ENCODE measurements at regions not wholly inside any gene's neighbourhood (a gene's known extent, or its start where the extent isn't known, plus 50 kb on each side); places are given as distances from the start of the nearest gene placed in this dataset.

DNA sequence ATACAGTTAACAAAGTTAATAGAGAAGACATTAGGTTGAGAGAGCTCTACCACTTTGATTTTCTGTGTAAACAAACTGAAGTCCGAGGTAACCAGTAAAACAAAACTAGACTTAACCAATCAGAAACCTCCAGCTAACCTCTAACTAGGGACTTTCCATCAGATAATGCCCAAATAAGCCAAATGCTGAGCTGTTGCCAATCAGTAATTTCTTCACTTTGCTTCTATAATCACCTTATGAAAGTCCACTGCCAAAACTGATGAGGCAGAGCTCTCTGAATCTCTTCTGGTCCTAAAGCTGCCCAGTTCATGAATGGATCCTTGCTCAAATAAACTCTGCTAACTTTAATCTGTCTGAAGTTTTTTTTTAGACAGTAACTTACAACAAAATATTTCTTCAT lies 448.0 kb upstream of the NECTIN3 start:
- no peaks in the 10 kb centered on the region for H3K27me3 ChIP-seq (replicated peaks in 1 of 2; ENCODE audit: control insufficient read depth in 2 of 2, insufficient read depth in 2 of 2, low read length in 1 of 2)
- intact Hi-C loops (cut with micrococcal nuclease; ENCODE audit: unreplicated experiment) (no loop called here), in situ Hi-C loops (cut with MboI) (no loop called here)
- BruUV-seq (replicated peaks) = no TSS peak
- H3K4me3 ChIP-seq = no peak overlapping the region
- H3K27ac ChIP-seq (ENCODE audit: control insufficient read depth, insufficient read depth) = no peak overlapping the region
- POLR2A ChIA-PET = no interaction called here
- TF ChIP-seq, protein P1, sequence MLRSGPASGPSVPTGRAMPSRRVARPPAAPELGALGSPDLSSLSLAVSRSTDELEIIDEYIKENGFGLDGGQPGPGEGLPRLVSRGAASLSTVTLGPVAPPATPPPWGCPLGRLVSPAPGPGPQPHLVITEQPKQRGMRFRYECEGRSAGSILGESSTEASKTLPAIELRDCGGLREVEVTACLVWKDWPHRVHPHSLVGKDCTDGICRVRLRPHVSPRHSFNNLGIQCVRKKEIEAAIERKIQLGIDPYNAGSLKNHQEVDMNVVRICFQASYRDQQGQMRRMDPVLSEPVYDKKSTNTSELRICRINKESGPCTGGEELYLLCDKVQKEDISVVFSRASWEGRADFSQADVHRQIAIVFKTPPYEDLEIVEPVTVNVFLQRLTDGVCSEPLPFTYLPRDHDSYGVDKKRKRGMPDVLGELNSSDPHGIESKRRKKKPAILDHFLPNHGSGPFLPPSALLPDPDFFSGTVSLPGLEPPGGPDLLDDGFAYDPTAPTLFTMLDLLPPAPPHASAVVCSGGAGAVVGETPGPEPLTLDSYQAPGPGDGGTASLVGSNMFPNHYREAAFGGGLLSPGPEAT (IDR thresholded peaks at IDR 0.05; ENCODE audit: low read depth) = 0 out of 2 replicates have a peak, but pooled peaks have one; percentile 16
- no peak for TF ChIP-seq POLR2AphosphoS2 (IDR thresholded peaks at IDR 0.05; ENCODE audit: low read depth, low read length)
- no peaks in the 10 kb centered on the region for H4K20me1 ChIP-seq (ENCODE audit: control insufficient read depth, insufficient read depth)
- no peaks in the 10 kb centered on the region for H3K79me2 ChIP-seq (ENCODE audit: control insufficient read depth, insufficient read depth, low read length)
- FAIRE-seq (no peak), DNase-seq (ENCODE audit: low read depth, low spot score) (no peak), ATAC-seq (peak; percentile 78)
- H3K9ac ChIP-seq (ENCODE audit: control insufficient read depth, insufficient read depth, low read length) = no peak overlapping the region
- H3K9me3 ChIP-seq (replicated peaks; ENCODE audit: control insufficient read depth, insufficient read depth, low read length) = peaks cover 2% of the 10 kb centered on the region; the same call in 2 of the 3 replicates
- H2AFZ ChIP-seq (ENCODE audit: control insufficient read depth, low read depth, low read length) = peak overlapping the region; percentile 31; the same call in 1 of the 2 replicates
- H3K4me2 ChIP-seq (ENCODE audit: control insufficient read depth, insufficient read depth) = no peak overlapping the region
- no peaks in the 10 kb centered on the region for H3K36me3 ChIP-seq (ENCODE audit: control insufficient read depth in 2 of 2, insufficient read depth in 2 of 2, low read length in 1 of 2)
- H3K4me1 ChIP-seq (ENCODE audit: control insufficient read depth, insufficient read depth, low read length) = no peaks in the 10 kb centered on the region
- CTCF ChIA-PET = no interaction called here
- WGBS (ENCODE audit: insufficient coverage, insufficient replicate concordance, low lambda C conversion rate, missing lambda C conversion rate) = 0% methylated on average over 1 of the region's 1 CpG
- SMC1A ChIA-PET (ENCODE audit: uncharacterized antibody, unreplicated experiment) = no interaction called here
- RAD21 ChIA-PET (ENCODE audit: unreplicated experiment) = no interaction called here

DNA sequence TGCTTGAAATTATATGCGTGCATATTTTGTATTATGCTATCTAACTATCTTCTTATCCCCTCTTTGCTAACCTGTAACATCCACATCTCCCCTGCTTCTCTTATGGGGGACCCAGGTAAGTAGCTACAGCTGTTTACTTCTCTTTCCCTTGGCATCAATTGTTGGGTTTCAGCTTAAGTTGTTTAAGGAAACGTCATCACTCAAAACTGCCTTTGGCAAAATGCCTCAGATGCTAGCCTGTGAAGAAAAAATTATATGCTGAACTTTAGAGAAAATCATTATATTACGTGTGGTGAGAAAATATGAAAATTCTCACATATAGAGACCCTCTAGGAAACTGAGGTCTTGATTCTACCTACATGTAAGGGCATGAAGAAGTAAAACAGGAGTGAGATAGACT lies 447.0 kb upstream of the NECTIN3 start:
- intact Hi-C loops (cut with micrococcal nuclease; ENCODE audit: unreplicated experiment) = no loop called here
- ChIA-PET CTCF (no interaction called here), RAD21 (ENCODE audit: unreplicated experiment) (no interaction called here), SMC1A (ENCODE audit: uncharacterized antibody, unreplicated experiment) (no interaction called here), POLR2A (no interaction called here)
- Histone ChIP-seq H3K4me2 (ENCODE audit: control insufficient read depth, insufficient read depth) (no peak overlapping the region), H3K9me3 (replicated peaks; ENCODE audit: control insufficient read depth, insufficient read depth, low read length) (peaks cover 2% of the 10 kb centered on the region; the same call in 2 of the 3 replicates), H2AFZ (ENCODE audit: control insufficient read depth, low read depth, low read length) (no peak overlapping the region), H3K9ac (ENCODE audit: control insufficient read depth, insufficient read depth, low read length) (no peak overlapping the region), H3K36me3 (ENCODE audit: control insufficient read depth in 2 of 2, insufficient read depth in 2 of 2, low read length in 1 of 2) (no peaks in the 10 kb centered on the region), H3K27me3 (replicated peaks in 1 of 2; ENCODE audit: control insufficient read depth in 2 of 2, insufficient read depth in 2 of 2, low read length in 1 of 2) (no peaks in the 10 kb centered on the region), H3K4me1 (ENCODE audit: control insufficient read depth, insufficient read depth, low read length) (no peaks in the 10 kb centered on the region), H3K4me3 (no peak overlapping the region), H3K79me2 (ENCODE audit: control insufficient read depth, insufficient read depth, low read length) (no peaks in the 10 kb centered on the region), H4K20me1 (ENCODE audit: control insufficient read depth, insufficient read depth) (no peaks in the 10 kb centered on the region), H3K27ac (ENCODE audit: control insufficient read depth, insufficient read depth) (no peak overlapping the region)
- in situ Hi-C loops (cut with MboI) = no loop called here
- FAIRE-seq (no peak), ATAC-seq (no peak), DNase-seq (ENCODE audit: low read depth, low spot score) (no peak)
- 61% methylated on average over 3 of the region's 3 CpGs for WGBS (ENCODE audit: insufficient coverage, insufficient replicate concordance, low lambda C conversion rate, missing lambda C conversion rate)
- no TSS peak for BruUV-seq (replicated peaks)
- no peak for TF ChIP-seq NFYB (IDR thresholded peaks at IDR 0.05; ENCODE audit: insufficient read depth, low read depth, low read length)
- no peak for TF ChIP-seq MEF2A (IDR thresholded peaks at IDR 0.05; ENCODE audit: insufficient read depth, low read depth, low read length)
- TF ChIP-seq, protein P2, sequence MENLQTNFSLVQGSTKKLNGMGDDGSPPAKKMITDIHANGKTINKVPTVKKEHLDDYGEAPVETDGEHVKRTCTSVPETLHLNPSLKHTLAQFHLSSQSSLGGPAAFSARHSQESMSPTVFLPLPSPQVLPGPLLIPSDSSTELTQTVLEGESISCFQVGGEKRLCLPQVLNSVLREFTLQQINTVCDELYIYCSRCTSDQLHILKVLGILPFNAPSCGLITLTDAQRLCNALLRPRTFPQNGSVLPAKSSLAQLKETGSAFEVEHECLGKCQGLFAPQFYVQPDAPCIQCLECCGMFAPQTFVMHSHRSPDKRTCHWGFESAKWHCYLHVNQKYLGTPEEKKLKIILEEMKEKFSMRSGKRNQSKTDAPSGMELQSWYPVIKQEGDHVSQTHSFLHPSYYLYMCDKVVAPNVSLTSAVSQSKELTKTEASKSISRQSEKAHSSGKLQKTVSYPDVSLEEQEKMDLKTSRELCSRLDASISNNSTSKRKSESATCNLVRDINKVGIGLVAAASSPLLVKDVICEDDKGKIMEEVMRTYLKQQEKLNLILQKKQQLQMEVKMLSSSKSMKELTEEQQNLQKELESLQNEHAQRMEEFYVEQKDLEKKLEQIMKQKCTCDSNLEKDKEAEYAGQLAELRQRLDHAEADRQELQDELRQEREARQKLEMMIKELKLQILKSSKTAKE (IDR thresholded peaks at IDR 0.05; ENCODE audit: low read depth, poor library complexity, severe bottlenecking) = no peak
- no peak for TF ChIP-seq ZBED1 (IDR thresholded peaks at IDR 0.05; ENCODE audit: borderline replicate concordance)
- no peak for TF ChIP-seq ZSCAN29 (IDR thresholded peaks at IDR 0.05)
- no peak for TF ChIP-seq BACH1 (IDR thresholded peaks at IDR 0.05; ENCODE audit: borderline replicate concordance)
- no peak for TF ChIP-seq RUNX3 (IDR thresholded peaks at IDR 0.05; ENCODE audit: low read length)
- TF ChIP-seq, protein P3, sequence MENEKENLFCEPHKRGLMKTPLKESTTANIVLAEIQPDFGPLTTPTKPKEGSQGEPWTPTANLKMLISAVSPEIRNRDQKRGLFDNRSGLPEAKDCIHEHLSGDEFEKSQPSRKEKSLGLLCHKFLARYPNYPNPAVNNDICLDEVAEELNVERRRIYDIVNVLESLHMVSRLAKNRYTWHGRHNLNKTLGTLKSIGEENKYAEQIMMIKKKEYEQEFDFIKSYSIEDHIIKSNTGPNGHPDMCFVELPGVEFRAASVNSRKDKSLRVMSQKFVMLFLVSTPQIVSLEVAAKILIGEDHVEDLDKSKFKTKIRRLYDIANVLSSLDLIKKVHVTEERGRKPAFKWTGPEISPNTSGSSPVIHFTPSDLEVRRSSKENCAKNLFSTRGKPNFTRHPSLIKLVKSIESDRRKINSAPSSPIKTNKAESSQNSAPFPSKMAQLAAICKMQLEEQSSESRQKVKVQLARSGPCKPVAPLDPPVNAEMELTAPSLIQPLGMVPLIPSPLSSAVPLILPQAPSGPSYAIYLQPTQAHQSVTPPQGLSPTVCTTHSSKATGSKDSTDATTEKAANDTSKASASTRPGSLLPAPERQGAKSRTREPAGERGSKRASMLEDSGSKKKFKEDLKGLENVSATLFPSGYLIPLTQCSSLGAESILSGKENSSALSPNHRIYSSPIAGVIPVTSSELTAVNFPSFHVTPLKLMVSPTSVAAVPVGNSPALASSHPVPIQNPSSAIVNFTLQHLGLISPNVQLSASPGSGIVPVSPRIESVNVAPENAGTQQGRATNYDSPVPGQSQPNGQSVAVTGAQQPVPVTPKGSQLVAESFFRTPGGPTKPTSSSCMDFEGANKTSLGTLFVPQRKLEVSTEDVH (IDR thresholded peaks at IDR 0.05; ENCODE audit: low read depth, partially characterized antibody) = no peak
- TF ChIP-seq MTA2 (IDR thresholded peaks at IDR 0.05; ENCODE audit: low read depth) = no peak
- no peak for TF ChIP-seq MTA3 (IDR thresholded peaks at IDR 0.05; ENCODE audit: borderline replicate concordance, low read length)
- TF ChIP-seq MYB (IDR thresholded peaks at IDR 0.05; ENCODE audit: borderline replicate concordance, low read depth, low read length) = no peak

All from GM12878 (cell line).